PC-3 (cell line): ENCODE measurements at regions not wholly inside any gene's neighbourhood (a gene's known extent, or its start where the extent isn't known, plus 50 kb on each side); places are given as distances from the start of the nearest gene placed in this dataset.

ENCODE experiments used
- ATAC-seq: fragments of 200-7000 bp; cut with Tn5 transposase; 2 replicates; pipeline ENCODE4 v1.9.1; 2020; ENCODE audit warnings: mild to moderate bottlenecking, moderate library complexity
- BruUV-seq: library from RNA; stranded (reverse); fragments of 400-500 nt; replicated peaks from 2 replicates; lab custom pipeline; 2021; lab: Mats Ljungman, UMichigan
- CTCF ChIA-PET: fragments of 300-600 bp; sonication (Branson Sonifier 250); formaldehyde crosslinking; loops from one replicate; lab custom pipeline; 2022; ENCODE audit warnings: antibody characterized with exemption; lab: Charles Lee
- POLR2A ChIA-PET: fragments of 300-600 bp; sonication (Branson Sonifier 250); formaldehyde crosslinking; loops from one replicate; lab custom pipeline; 2022; ENCODE audit warnings: antibody characterized with exemption; ENCODE audit not compliant: unreplicated experiment; lab: Charles Lee
- DNase-seq: peaks from one replicate; pipeline ENCODE4 v3.0.0-alpha.2; 2015
- H2AFZ ChIP-seq: fragments of 300-600 bp; sonication (generic); 2 replicates; pipeline ENCODE4 v1.6.0; 2016; ENCODE audit warnings: antibody characterized with exemption, low read length
- H3F3A ChIP-seq: fragments of 300-600 bp; sonication (generic); one replicate; pipeline ENCODE4 v1.6.0; 2017; ENCODE audit warnings: antibody characterized with exemption, low read length, control low read depth, mild to moderate bottlenecking; ENCODE audit not compliant: unreplicated experiment
- H3K27ac ChIP-seq: fragments of 300-600 bp; sonication (generic); 2 replicates; pipeline ENCODE4 v1.5.1; 2016; ENCODE audit warnings: mild to moderate bottlenecking, low read length
- H3K27me3 ChIP-seq: fragments of 300-600 bp; sonication (generic); 2 replicates; pipeline ENCODE4 v1.6.1; 2016; ENCODE audit warnings: low read length, mixed read lengths
- H3K36me3 ChIP-seq: fragments of 300-600 bp; sonication (generic); 2 replicates; pipeline ENCODE4 v1.6.1; 2016; ENCODE audit warnings: low read depth, mixed run types, low read length, mixed read lengths
- H3K4me1 ChIP-seq: fragments of 300-600 bp; sonication (generic); 2 replicates; pipeline ENCODE4 v1.5.1; 2016; ENCODE audit warnings: low read length; ENCODE audit not compliant: insufficient read depth
- H3K4me2 ChIP-seq: fragments of 300-600 bp; sonication (generic); 2 replicates; pipeline ENCODE4 v1.6.0; 2016; ENCODE audit warnings: low read length
- H3K4me3 ChIP-seq: fragments of 300-600 bp; sonication (generic); 2 replicates; pipeline ENCODE4 v1.5.1; 2016; ENCODE audit warnings: mild to moderate bottlenecking, low read length, mixed read lengths
- H3K79me2 ChIP-seq: fragments of 300-600 bp; sonication (generic); 2 replicates; pipeline ENCODE4 v1.6.1; 2017; ENCODE audit warnings: low read length, mixed read lengths
- H3K9ac ChIP-seq: fragments of 300-600 bp; sonication (generic); 2 replicates; pipeline ENCODE4 v1.6.0; 2016; ENCODE audit warnings: mild to moderate bottlenecking, low read length
- H3K9me2 ChIP-seq: fragments of 300-600 bp; sonication (generic); replicated peaks from 2 replicates; pipeline ENCODE4 v1.6.1; 2016; ENCODE audit warnings: mixed run types, low read length, mixed read lengths
- H3K9me3 ChIP-seq: fragments of 300-600 bp; sonication (generic); 2 replicates; pipeline ENCODE4 v1.6.1; 2016; ENCODE audit warnings: low read length, mixed read lengths
- H4K20me1 ChIP-seq: fragments of 300-600 bp; sonication (generic); 2 replicates; pipeline ENCODE4 v1.6.1; 2016; ENCODE audit warnings: low read length, mixed read lengths
- EZH2 ChIP-seq: fragments of 300-600 bp; sonication (generic); IDR thresholded peaks from one replicate; pipeline ENCODE4 v1.6.1; 2017; ENCODE audit warnings: antibody characterized with exemption, mild to moderate bottlenecking, low read length; ENCODE audit not compliant: unreplicated experiment
- EZH2phosphoT487 ChIP-seq: fragments of 300-600 bp; sonication (generic); IDR thresholded peaks from 2 replicates; pipeline ENCODE4 v1.6.1; 2018; ENCODE audit warnings: mild to moderate bottlenecking, antibody characterized with exemption, low read length, borderline replicate concordance
- intact Hi-C: fragments of 100-400 bp; cut with micrococcal nuclease; formaldehyde crosslinking; loops from 2 replicates; pipeline ENCODE4 v1.9.0; 2023
- TF ChIP-seq, protein P1 (sequence below): fragments of 300-600 bp; sonication (generic); conservative IDR thresholded peaks from 2 replicates; pipeline ENCODE4 v1.5.1; 2017; ENCODE audit warnings: antibody characterized with exemption, low read depth, mild to moderate bottlenecking, low read length

- H3K36me3 ChIP-seq, result no peaks in the 10 kb centered on the region
- no peaks in the 10 kb centered on the region for H3K9me2 ChIP-seq
- 0 out of 2 replicates have a peak overlapping the region, but pooled peaks have one; percentile 14 for H3K27ac ChIP-seq
- H3K27me3 ChIP-seq, result no peaks in the 10 kb centered on the region
- intact Hi-C loops, result loop anchor here (2.0 kb wide), 1 partner anchor 31 kb away; no protein-coding TSS in a partner anchor
- TF ChIP-seq, protein P1, sequence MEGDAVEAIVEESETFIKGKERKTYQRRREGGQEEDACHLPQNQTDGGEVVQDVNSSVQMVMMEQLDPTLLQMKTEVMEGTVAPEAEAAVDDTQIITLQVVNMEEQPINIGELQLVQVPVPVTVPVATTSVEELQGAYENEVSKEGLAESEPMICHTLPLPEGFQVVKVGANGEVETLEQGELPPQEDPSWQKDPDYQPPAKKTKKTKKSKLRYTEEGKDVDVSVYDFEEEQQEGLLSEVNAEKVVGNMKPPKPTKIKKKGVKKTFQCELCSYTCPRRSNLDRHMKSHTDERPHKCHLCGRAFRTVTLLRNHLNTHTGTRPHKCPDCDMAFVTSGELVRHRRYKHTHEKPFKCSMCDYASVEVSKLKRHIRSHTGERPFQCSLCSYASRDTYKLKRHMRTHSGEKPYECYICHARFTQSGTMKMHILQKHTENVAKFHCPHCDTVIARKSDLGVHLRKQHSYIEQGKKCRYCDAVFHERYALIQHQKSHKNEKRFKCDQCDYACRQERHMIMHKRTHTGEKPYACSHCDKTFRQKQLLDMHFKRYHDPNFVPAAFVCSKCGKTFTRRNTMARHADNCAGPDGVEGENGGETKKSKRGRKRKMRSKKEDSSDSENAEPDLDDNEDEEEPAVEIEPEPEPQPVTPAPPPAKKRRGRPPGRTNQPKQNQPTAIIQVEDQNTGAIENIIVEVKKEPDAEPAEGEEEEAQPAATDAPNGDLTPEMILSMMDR, result no peak
- TF ChIP-seq EZH2phosphoT487 (no peak), EZH2 (no peak)
- DNase-seq, result peak; percentile 67
- no peaks in the 10 kb centered on the region for H3K79me2 ChIP-seq
- ATAC-seq, result peak; percentile 83
- H3K4me3 ChIP-seq, result peak overlapping the region; percentile 52
- peak overlapping the region; percentile 84 for H3K4me2 ChIP-seq
- peaks cover 21% of the 10 kb centered on the region for H3K4me1 ChIP-seq
- ChIA-PET CTCF (interaction anchor here (0.6 kb wide), 3 partner anchors 52 to 334 kb away, joined by 3 to 9 read pairs (median 3); no protein-coding TSS in a partner anchor), POLR2A (interaction anchor here (0.6 kb wide), 3 partner anchors 30 to 109 kb away, joined by 3 to 4 read pairs (median 3); no protein-coding TSS in a partner anchor)
- H3F3A ChIP-seq, result no peaks in the 10 kb centered on the region
- H3K9me3 ChIP-seq, result no peaks in the 10 kb centered on the region
- H2AFZ ChIP-seq, result peak overlapping the region; percentile 86
- BruUV-seq, result no TSS peak
- H4K20me1 ChIP-seq, result no peaks in the 10 kb centered on the region
- H3K9ac ChIP-seq, result 0 out of 2 replicates have a peak overlapping the region, but pooled peaks have one; percentile 19
These were observed 53.5 kb upstream of the TNS3 start for GRCh38 chr7:47635091-47636080.

DNA sequence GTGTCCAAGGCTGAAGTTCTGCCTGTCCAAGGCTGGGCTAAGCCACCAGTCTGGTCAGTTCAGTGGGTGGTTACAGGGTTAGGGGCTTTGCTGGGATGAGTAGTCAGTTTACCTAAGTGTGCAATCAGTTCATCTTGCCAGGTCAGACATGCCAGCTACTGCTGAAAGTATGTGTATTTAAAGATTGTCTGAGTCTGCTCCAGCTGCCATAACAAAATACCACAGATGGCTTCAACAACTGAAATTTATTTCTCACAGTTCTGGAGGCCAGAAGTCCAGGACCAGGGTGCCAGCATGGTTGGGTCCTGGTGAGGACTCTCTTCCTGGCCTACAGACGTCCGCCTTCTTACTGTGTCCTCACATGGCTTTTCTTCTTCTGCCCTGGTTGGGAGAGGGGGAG lies 52.4 kb upstream of the TNS3 start:
- Histone ChIP-seq H4K20me1 (no peaks in the 10 kb centered on the region), H3K4me3 (no peak overlapping the region), H2AFZ (0 out of 2 replicates have a peak overlapping the region, but pooled peaks have one; percentile 86), H3K27me3 (no peaks in the 10 kb centered on the region), H3K4me1 (peaks cover 21% of the 10 kb centered on the region), H3K9ac (no peak overlapping the region), H3K9me3 (no peaks in the 10 kb centered on the region), H3K27ac (no peak overlapping the region), H3F3A (no peaks in the 10 kb centered on the region), H3K9me2 (no peaks in the 10 kb centered on the region), H3K36me3 (no peaks in the 10 kb centered on the region), H3K79me2 (no peaks in the 10 kb centered on the region), H3K4me2 (peak overlapping the region; percentile 84; the same call in 1 of the 2 replicates)
- ChIA-PET CTCF (no interaction called here), POLR2A (interaction anchor here (0.6 kb wide), 2 partner anchors 24 to 110 kb away, joined by 4 to 6 read pairs; no protein-coding TSS in a partner anchor)
- no peak for TF ChIP-seq EZH2
- TF ChIP-seq, protein P1, result no peak
- TF ChIP-seq EZH2phosphoT487, result no peak
- ATAC-seq (no peak), DNase-seq (peak; percentile 61)
- no TSS peak for BruUV-seq
- intact Hi-C loops, result loop anchor here (2.0 kb wide), 1 partner anchor 29 kb away; no protein-coding TSS in a partner anchor
